Gastrocnemius medialis (tissue), 4 donors: ENCODE measurements at regions not wholly inside any gene's neighbourhood (a gene's known extent, or its start where the extent isn't known, plus 50 kb on each side); places are given as distances from the start of the nearest gene placed in this dataset.

Experiments used
- CTCF ChIP-seq, 5 experiments: fragments of 450-650 bp in 3 of 5; fragments of 200-600 bp in 2 of 5; sonication (generic) in 2 of 5; IDR thresholded peaks in 4 of 5; conservative IDR thresholded peaks in 1 of 5; 1 replicate in 4 of 5; 2 replicates in 1 of 5; pipeline ENCODE4 v1.5.1; 2016 to 2019; ENCODE audit warnings: antibody characterized with exemption in 5 of 5, mild to moderate bottlenecking in 3 of 5, moderate library complexity in 3 of 5
- POLR2A ChIP-seq, 2 donors: fragments of 450-650 bp; IDR thresholded peaks; one replicate each; pipeline ENCODE4 v1.6.1; 2017; ENCODE audit warnings: antibody characterized with exemption in 2 of 2, mild to moderate bottlenecking in 2 of 2, moderate library complexity in 2 of 2

GRCh38 chr16:52301026-52301425, 245.9 kb downstream of the TOX3 start:
- no peak for TF ChIP-seq CTCF (IDR thresholded peaks at IDR 0.05 in 4 of 5, conservative IDR thresholded peaks at IDR 0.05 in 1 of 5)
- no peak for TF ChIP-seq POLR2A (IDR thresholded peaks at IDR 0.05)
